ENCODE measurements at regions not wholly inside any gene's neighbourhood (a gene's known extent, or its start where the extent isn't known, plus 50 kb on each side); places are given as distances from the start of the nearest gene placed in this dataset.

DNA sequence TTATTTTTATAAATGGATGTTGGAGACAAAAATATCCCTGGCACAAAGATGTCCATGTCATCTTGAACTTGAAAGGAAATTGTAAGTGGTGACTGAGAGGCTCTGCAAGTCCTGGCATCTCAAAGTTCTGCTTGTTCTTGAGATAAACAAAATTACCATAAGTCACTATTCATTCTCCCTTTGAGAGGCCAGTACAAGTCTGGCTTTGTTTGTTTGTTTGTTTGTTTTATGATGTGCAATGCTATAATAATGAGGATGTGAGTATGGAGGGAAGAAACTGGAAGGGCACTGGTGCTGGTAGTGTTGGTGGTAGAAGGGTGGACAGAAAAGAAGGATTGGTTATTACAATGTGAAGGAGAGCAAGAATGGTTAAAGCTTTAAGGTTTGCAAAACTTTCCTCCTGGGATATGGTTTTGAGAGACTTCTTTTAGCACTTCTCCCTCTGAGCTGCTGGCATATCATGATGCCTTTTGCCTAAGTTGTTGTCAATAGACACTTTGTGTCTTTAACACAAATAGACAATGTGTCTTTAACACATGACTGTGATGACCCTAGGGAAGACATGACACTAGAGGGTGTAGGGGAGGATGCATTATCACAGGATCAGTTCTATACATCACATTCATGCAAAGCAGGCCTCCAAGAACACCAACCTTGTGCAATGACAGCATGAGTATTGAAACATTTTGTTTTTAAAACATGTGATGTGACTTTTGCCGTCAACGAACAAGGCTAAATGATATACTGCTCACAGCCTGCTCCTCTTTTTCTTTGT is 880.5 kb upstream of the GOT2 start:
- FAIRE-seq, result no peak
- in situ Hi-C loops (cut with HindIII; ENCODE audit: extremely low pct_ligation_motif_present, low pct_unique_long_range_greater_than_20kb) (no loop called here), intact Hi-C loops (cut with micrococcal nuclease; ENCODE audit: unreplicated experiment) (no loop called here)
- WGBS (ENCODE audit: low lambda C conversion rate), result 26% methylated on average over 2 of the region's 2 CpGs
- no peaks in the 10 kb centered on the region for H3K4me1 ChIP-seq (ENCODE audit: insufficient read depth, low read length)
- no peaks in the 10 kb centered on the region for H3K79me2 ChIP-seq (ENCODE audit: insufficient read depth, low read length)
- TF ChIP-seq CAMTA2 (CRISPR knock-in tag; IDR thresholded peaks at IDR 0.05; ENCODE audit: borderline replicate concordance) (no peak), SIN3A (IDR thresholded peaks at IDR 0.05; ENCODE audit: borderline replicate concordance, low read depth, low read length) (no peak), ZFX (CRISPR knock-in tag; IDR thresholded peaks at IDR 0.05; ENCODE audit: low read depth) (no peak), ZNF678 (CRISPR knock-in tag; IDR thresholded peaks at IDR 0.05) (no peak), MZF1 (CRISPR knock-in tag; IDR thresholded peaks at IDR 0.05; ENCODE audit: borderline replicate concordance) (no peak), FOXP1 (IDR thresholded peaks at IDR 0.05) (no peak), FOXP1 (CRISPR knock-in tag; IDR thresholded peaks at IDR 0.05) (no peak), RFX3 (CRISPR knock-in tag; IDR thresholded peaks at IDR 0.05) (no peak), SATB2 (CRISPR knock-in tag; IDR thresholded peaks at IDR 0.05) (no peak), MED8 (CRISPR knock-in tag; IDR thresholded peaks at IDR 0.05; ENCODE audit: insufficient replicate concordance) (no peak), MIXL1 (CRISPR knock-in tag; IDR thresholded peaks at IDR 0.05) (no peak), ZNF160 (CRISPR knock-in tag; IDR thresholded peaks at IDR 0.05) (no peak)
- TF ChIP-seq, protein P1, sequence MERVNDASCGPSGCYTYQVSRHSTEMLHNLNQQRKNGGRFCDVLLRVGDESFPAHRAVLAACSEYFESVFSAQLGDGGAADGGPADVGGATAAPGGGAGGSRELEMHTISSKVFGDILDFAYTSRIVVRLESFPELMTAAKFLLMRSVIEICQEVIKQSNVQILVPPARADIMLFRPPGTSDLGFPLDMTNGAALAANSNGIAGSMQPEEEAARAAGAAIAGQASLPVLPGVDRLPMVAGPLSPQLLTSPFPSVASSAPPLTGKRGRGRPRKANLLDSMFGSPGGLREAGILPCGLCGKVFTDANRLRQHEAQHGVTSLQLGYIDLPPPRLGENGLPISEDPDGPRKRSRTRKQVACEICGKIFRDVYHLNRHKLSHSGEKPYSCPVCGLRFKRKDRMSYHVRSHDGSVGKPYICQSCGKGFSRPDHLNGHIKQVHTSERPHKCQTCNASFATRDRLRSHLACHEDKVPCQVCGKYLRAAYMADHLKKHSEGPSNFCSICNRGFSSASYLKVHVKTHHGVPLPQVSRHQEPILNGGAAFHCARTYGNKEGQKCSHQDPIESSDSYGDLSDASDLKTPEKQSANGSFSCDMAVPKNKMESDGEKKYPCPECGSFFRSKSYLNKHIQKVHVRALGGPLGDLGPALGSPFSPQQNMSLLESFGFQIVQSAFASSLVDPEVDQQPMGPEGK (CRISPR knock-in tag; IDR thresholded peaks at IDR 0.05), result no peak
- TF ChIP-seq, protein P2, sequence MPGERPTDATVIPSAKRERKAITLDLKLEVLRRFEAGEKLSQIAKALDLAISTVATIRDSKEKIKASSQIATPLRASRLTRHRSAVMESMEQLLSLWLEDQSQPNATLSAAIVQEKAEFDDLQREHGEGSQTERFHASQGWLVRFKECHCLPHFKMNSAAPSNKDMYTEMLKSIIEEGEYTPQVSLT (CRISPR knock-in tag; IDR thresholded peaks at IDR 0.05; ENCODE audit: borderline replicate concordance, low read depth), result no peak
- TF ChIP-seq, protein P3, sequence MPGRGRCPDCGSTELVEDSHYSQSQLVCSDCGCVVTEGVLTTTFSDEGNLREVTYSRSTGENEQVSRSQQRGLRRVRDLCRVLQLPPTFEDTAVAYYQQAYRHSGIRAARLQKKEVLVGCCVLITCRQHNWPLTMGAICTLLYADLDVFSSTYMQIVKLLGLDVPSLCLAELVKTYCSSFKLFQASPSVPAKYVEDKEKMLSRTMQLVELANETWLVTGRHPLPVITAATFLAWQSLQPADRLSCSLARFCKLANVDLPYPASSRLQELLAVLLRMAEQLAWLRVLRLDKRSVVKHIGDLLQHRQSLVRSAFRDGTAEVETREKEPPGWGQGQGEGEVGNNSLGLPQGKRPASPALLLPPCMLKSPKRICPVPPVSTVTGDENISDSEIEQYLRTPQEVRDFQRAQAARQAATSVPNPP (CRISPR knock-in tag; IDR thresholded peaks at IDR 0.05), result no peak
- TF ChIP-seq, protein P4, sequence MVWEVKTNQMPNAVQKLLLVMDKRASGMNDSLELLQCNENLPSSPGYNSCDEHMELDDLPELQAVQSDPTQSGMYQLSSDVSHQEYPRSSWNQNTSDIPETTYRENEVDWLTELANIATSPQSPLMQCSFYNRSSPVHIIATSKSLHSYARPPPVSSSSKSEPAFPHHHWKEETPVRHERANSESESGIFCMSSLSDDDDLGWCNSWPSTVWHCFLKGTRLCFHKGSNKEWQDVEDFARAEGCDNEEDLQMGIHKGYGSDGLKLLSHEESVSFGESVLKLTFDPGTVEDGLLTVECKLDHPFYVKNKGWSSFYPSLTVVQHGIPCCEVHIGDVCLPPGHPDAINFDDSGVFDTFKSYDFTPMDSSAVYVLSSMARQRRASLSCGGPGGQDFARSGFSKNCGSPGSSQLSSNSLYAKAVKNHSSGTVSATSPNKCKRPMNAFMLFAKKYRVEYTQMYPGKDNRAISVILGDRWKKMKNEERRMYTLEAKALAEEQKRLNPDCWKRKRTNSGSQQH (CRISPR knock-in tag; IDR thresholded peaks at IDR 0.05; ENCODE audit: low read depth), result no peak
- H3K4me3 ChIP-seq (replicated peaks in 1 of 3; ENCODE audit: insufficient read depth in 1 of 3, low read depth in 2 of 3, low read length in 3 of 3), result no peak overlapping the region
- DNase-seq (ENCODE audit: low spot score), result no peak
- H2AFZ ChIP-seq (ENCODE audit: low read length), result no peak overlapping the region
- ChIA-PET POLR2A (no interaction called here), CTCF (ENCODE audit: low intra/inter-chr PET ratio, low total read pairs) (no interaction called here)
- H3K9me3 ChIP-seq (ENCODE audit: low read length), result peaks cover 48% of the 10 kb centered on the region
- no peaks in the 10 kb centered on the region for H3K27me3 ChIP-seq (ENCODE audit: control insufficient read depth in 1 of 2, insufficient read depth in 2 of 2, low read length in 2 of 2)
- H3K36me3 ChIP-seq (replicated peaks in 1 of 2; ENCODE audit: control insufficient read depth in 1 of 2, insufficient read depth in 2 of 2, low read length in 2 of 2), result no peaks in the 10 kb centered on the region
- no peaks in the 10 kb centered on the region for H4K20me1 ChIP-seq (ENCODE audit: insufficient read depth, low read length)
- H3K4me2 ChIP-seq (ENCODE audit: low read depth, low read length), result no peak overlapping the region
- BruUV-seq (replicated peaks), result no TSS peak
- H3K27ac ChIP-seq (ENCODE audit: extremely low read length, insufficient read depth, low read length), result no peak overlapping the region
- no peak for ATAC-seq
- H3K9ac ChIP-seq (ENCODE audit: insufficient read depth, low read depth, low read length), result no peak overlapping the region

All from HepG2 (cell line).